Glutamatergic neuron (in vitro differentiated cells): ENCODE measurements at regions not wholly inside any gene's neighbourhood (a gene's known extent, or its start where the extent isn't known, plus 50 kb on each side); places are given as distances from the start of the nearest gene placed in this dataset.

Experiments used
- DNase-seq: peaks from one replicate; pipeline ENCODE4 v3.0.0; 2022
- H3K27ac Mint-ChIP-seq: one replicate; pipeline ENCODE4 v1.8.0; 2020; ENCODE audit warnings: mild to moderate bottlenecking, mixed read lengths, inconsistent platforms; ENCODE audit not compliant: unreplicated experiment
- H3K27me3 Mint-ChIP-seq: one replicate; pipeline ENCODE4 v1.8.0; 2020; ENCODE audit warnings: mild to moderate bottlenecking, moderate library complexity, mixed read lengths, inconsistent platforms; ENCODE audit not compliant: unreplicated experiment
- H3K36me3 Mint-ChIP-seq: one replicate; pipeline ENCODE4 v1.8.0; 2020; ENCODE audit warnings: mild to moderate bottlenecking, mixed read lengths, inconsistent platforms; ENCODE audit not compliant: unreplicated experiment
- H3K4me1 Mint-ChIP-seq: one replicate; pipeline ENCODE4 v1.8.0; 2020; ENCODE audit warnings: mild to moderate bottlenecking, low read depth, mixed read lengths, inconsistent platforms; ENCODE audit not compliant: unreplicated experiment
- H3K4me3 Mint-ChIP-seq: one replicate; pipeline ENCODE4 v1.8.0; 2020; ENCODE audit warnings: mild to moderate bottlenecking, mixed read lengths, inconsistent platforms; ENCODE audit not compliant: unreplicated experiment
- H3K9me3 Mint-ChIP-seq: one replicate; pipeline ENCODE4 v1.8.0; 2020; ENCODE audit warnings: mild to moderate bottlenecking, moderate library complexity, mixed read lengths, inconsistent platforms; ENCODE audit not compliant: unreplicated experiment
- CTCF ChIP-seq: fragments of 200-600 bp; sonication (generic); IDR thresholded peaks from one replicate; pipeline ENCODE4 v1.5.0; 2021; ENCODE audit not compliant: partially characterized antibody, unreplicated experiment

- TF ChIP-seq CTCF = no peak
- H3K27me3 Mint-ChIP-seq = no peaks in the 10 kb centered on the region
- H3K4me3 Mint-ChIP-seq = no peak overlapping the region
- H3K4me1 Mint-ChIP-seq = peaks cover 20% of the 10 kb centered on the region
- H3K9me3 Mint-ChIP-seq = no peaks in the 10 kb centered on the region
- no peak for DNase-seq
- H3K27ac Mint-ChIP-seq = no peak overlapping the region
- H3K36me3 Mint-ChIP-seq = no peaks in the 10 kb centered on the region
Observed at GRCh38 chr16:86673956-86674453, 95.7 kb downstream of the FOXL1 start.

GRCh38 chr16:86676254-86676670, 97.9 kb downstream of the FOXL1 start:
- H3K27me3 Mint-ChIP-seq = no peaks in the 10 kb centered on the region
- H3K4me1 Mint-ChIP-seq = peaks cover 1% of the 10 kb centered on the region
- DNase-seq = no peak
- H3K4me3 Mint-ChIP-seq = no peak overlapping the region
- H3K36me3 Mint-ChIP-seq = no peaks in the 10 kb centered on the region
- no peaks in the 10 kb centered on the region for H3K9me3 Mint-ChIP-seq
- H3K27ac Mint-ChIP-seq = no peak overlapping the region
- TF ChIP-seq CTCF = no peak

- H3K36me3 Mint-ChIP-seq = no peaks in the 10 kb centered on the region
- H3K27ac Mint-ChIP-seq = no peak overlapping the region
- no peak overlapping the region for H3K4me3 Mint-ChIP-seq
- H3K4me1 Mint-ChIP-seq = no peaks in the 10 kb centered on the region
- no peak for TF ChIP-seq CTCF
- H3K27me3 Mint-ChIP-seq = no peaks in the 10 kb centered on the region
- no peaks in the 10 kb centered on the region for H3K9me3 Mint-ChIP-seq
- DNase-seq = no peak
Observed at GRCh38 chr16:86679490-86679889, 101.1 kb downstream of the FOXL1 start.

GRCh38 chr16:86680162-86680561, 101.8 kb downstream of the FOXL1 start:
- Mint-ChIP-seq H3K4me3 (no peak overlapping the region), H3K4me1 (no peaks in the 10 kb centered on the region), H3K27ac (no peak overlapping the region), H3K27me3 (no peaks in the 10 kb centered on the region), H3K9me3 (no peaks in the 10 kb centered on the region), H3K36me3 (no peaks in the 10 kb centered on the region)
- no peak for DNase-seq
- TF ChIP-seq CTCF = no peak

GRCh38 chr16:86680661-86681030, 102.3 kb downstream of the FOXL1 start:
- Mint-ChIP-seq H3K36me3 (no peaks in the 10 kb centered on the region), H3K4me3 (no peak overlapping the region), H3K9me3 (no peaks in the 10 kb centered on the region), H3K4me1 (no peaks in the 10 kb centered on the region), H3K27me3 (no peaks in the 10 kb centered on the region), H3K27ac (no peak overlapping the region)
- no peak for DNase-seq
- no peak for TF ChIP-seq CTCF
